ENCODE measurements at regions not wholly inside any gene's neighbourhood (a gene's known extent, or its start where the extent isn't known, plus 50 kb on each side); places are given as distances from the start of the nearest gene placed in this dataset.
A peak's percentile ranks its signal among the peaks of the same experiment; 100 is the strongest.
"Not testable (repeated sequence)": the region's sequence is repeated elsewhere in the genome, so short reads cannot be mapped to it uniquely, and the experiment has no call there.

DNA sequence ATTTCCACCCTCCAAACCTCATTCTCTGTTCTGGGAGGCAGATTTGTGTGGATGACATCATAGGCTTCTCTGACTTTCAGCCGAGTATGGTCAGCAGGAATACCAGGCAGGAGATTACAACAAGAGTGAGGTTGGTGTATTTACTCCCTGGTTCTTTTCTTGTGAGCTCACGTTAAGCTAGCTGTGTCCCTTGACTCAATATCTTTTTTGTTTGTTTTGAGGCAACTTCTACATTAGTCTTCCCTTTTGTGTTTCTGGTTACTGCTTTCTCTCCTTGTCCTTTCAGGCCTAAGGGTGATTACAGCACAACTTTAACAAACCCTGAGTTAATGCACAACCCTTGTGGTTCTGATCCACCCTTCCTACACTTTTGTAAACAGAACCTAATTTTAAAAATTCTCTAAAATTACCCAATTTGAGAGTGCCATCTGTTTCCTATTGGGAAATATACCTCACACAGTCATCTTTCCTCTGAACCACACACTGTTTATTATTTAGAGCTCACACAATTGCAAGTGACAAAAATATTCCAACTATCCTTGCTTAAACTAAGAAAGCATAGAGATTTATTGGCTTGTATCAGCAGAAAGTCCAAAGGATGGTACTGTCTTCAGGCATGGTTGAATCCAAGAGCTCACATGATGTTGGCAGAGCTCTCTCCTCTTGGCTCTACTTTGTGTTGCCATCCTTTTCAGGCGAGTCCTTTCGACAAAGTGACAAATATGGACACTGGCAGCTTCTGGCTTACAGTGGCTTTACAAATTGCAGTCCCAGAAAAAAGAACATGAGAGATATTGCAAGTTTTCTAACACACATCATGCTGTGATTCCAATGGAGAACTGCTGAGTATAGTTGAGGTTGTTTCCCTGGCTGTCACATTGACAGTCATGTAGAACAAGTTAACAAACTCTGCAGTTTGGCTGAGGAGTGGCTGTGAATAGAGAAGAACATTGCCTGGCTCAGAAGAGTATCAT lies 150.5 kb upstream of the DDIT4L start:
- peak; percentile 22 for DNase-seq

DNA sequence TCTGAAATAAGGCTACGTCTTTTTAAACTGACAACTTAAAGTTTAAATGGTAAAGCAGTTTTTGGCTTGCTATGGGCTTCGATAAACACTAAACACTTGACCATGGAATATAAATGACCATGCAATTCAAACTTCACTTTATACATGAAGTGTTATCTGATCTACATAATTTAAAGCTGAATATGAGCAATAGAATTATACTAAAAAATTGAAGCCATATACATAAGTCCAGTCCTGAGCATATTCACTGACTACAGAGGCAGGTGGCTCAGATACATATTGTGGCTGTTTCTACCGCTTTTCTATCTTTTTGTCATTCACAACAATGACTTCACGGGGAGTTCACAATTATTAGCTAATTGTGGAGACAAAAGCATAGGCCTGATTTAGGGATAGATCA lies 149.6 kb upstream of the DDIT4L start:
- DNase-seq, result no peak

DNA sequence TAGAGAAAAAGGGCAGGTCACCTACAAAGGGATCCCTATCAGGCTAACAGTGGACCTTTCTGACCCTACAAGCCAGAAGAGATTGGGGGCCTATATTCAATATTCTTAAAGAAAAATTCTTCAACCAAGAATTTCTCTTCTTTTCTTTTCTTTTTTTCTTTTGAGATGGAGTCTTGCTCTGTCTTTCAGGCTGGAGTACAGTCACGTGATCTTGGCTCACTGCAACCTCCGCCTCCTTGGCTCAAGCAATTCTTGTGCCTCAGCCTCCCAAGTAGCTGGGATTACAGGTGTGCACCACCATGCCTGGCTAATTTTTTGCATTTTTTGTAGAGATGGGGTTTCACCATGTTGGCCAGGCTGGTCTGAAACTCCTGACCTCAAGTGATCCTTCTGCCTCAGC lies 143.2 kb upstream of the DDIT4L start:
- not testable (repeated sequence) for DNase-seq

DNA sequence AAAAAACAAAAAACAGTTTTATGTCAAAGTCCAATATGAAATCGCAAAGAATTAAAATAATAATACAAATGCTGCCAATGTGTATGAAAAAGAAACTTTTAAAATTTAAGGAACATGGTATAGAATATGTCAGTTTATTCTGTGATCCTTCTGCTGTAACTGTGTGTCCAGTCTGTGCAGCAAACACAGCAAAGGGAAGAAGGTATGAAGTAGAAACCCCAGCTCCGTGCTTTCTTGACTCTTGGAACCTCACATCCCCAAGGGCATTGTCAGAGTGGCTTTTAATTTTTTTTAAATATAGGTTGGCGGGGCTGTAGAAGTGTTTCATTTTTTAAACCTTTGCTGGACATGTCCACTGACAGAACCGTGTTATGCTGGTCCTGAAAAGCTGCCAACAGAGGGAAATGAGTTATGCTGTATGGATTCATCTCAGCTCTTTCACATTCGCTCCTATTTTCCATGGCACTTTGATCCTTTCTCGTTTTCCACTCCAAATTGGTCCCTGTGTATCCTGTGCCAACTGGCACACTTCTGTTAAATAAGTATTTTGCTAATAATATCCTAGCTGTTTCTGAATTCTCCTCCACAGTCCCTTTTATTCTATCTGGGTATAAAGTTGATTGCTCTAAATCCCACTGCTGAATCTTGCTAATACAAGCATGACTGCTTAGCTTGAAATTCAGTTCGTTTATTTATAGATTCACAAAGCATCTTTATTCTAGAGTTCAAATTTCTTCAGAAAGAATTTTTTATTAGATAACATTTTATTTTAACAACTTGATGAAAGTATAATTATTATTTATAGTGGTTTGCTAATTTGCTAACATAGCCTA lies 127.0 kb upstream of the DDIT4L start:
- DNase-seq, result no peak

DNA sequence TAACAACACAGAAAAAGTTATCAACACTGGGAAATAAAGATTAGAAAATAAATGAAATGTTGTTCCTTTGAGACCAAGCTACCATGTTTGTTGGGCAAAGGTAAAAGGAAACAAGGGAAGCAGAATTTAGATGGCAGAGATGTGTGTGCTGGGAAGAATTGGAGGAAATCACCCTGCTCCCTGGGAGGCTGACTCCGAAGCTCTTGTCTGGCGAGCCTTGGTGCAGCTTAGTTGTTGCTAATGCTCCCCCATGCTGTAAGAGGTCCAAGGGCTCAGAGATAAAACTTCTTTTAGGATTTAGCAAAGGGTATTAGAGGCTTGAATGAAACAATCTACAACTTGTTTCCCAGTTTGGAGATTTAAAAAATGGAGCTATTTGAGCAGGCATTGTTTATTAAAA lies 123.8 kb upstream of the DDIT4L start:
- DNase-seq, result no peak

DNA sequence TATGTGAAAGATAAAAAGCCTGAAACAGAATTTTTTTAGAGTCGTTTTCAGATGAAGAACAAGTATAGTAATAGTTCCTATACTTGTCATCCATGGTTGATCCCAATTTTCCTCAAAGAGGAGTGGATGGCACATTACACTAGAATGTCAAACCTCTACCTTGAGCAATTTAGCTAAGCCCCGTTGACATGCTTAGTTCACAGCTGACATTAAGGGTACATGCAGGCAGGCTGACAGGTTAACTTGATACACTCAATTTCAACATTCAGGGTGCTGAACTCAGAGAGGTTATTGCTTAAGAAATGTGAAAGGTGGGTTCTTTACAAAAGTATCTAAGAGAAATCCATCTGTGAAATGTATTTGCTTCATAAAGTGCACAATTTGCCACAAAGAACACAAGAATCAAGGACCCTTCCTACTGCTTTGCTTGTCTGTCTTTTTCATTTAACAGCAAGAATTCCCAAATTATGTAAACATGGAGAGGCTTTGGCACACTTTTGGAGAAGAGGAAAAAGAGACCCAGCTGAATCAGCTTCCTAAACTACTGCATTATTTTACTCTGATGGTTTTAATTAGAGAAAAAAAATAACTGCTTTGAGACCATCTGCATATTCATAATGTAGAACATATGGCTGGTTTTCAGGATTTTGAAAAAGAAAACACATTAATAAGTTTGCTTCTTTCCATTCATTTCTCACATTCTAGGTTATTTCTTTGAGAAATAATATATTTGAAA lies 122.5 kb upstream of the DDIT4L start:
- DNase-seq, result peak; percentile 50

DNA sequence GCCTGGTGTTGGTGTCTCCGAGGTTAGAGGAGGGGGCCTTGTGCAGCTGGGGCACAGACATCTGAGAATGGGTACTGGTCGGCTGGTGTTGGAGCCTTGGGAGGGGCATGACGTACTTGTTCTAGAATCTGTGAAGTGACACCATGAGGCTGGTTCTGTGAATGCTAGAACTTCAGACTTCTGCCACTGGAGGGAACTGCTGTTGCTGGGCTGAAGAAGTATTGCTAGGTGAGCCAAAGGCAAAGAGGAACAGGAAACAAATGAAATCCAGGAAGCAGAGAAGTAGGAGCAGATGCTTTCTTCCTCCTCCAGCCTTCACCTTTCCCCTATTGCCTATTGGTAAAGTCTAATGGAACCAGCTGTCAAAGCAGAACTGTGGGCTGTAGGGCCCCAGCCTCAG lies 120.9 kb upstream of the DDIT4L start:
- no peak for DNase-seq

DNA sequence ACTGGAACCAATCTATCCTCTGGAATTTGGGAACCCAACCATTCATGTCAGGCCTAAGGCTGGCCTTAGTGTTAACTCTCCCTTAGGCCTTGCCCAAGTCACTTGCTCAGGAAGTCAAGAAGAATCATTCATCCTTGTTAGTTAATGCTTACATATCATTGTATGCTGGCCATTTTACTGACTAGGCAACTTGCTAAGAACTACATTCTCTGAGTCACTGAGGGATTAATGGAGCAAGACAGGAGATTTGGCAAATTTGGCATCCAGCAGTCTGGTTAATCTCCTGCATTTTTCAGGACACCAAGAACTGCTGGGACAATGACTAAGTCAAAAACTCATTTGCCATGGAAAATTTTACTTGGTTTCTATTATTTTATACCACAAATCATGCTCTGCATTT lies 115.8 kb upstream of the DDIT4L start:
- peak; percentile 67 for DNase-seq

DNA sequence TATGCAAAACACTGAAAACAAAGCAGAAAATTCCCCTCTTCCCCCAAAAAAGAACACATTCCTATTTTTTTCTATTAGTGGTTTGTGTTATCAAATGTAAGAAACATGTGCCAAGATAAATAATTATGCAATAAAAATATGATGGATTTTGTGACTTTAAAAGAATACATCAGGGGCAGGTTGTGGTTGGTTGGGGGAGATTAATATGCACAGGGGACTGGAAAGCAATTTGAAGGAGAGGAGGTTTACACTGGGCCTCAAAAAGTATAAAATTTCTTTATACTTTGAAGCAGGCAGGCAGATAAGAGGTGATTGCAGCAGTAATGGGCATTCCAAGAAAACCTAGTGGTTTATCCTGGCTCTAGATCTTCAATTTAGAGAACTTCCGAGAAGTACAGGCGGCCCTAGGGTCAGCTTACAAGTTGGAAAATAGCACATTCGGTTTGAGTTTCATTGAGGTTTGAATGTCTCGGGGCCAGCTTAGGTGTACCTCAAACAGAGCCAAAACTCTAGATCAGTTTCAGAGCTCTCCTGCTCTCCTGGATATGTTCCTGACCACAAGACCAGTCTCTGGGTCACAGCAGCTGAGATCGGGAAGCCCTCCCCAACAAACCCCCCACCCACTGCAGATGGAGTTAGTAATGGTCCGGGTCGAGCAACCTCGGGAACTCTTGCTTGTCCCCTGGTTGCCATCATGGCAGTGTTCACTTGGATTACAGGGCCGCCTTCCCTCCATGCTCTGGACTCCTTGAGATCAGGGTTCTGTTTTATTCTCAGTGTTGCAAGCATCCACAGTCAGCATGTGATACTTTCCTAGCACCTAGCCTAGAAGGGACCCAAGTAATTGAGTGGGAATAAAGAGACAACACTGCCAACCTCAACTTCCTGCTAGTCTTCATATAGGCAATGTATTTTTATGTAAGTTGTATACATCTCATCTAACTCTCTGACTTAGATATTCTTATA lies 112.1 kb upstream of the DDIT4L start:
- no peak for DNase-seq

DNA sequence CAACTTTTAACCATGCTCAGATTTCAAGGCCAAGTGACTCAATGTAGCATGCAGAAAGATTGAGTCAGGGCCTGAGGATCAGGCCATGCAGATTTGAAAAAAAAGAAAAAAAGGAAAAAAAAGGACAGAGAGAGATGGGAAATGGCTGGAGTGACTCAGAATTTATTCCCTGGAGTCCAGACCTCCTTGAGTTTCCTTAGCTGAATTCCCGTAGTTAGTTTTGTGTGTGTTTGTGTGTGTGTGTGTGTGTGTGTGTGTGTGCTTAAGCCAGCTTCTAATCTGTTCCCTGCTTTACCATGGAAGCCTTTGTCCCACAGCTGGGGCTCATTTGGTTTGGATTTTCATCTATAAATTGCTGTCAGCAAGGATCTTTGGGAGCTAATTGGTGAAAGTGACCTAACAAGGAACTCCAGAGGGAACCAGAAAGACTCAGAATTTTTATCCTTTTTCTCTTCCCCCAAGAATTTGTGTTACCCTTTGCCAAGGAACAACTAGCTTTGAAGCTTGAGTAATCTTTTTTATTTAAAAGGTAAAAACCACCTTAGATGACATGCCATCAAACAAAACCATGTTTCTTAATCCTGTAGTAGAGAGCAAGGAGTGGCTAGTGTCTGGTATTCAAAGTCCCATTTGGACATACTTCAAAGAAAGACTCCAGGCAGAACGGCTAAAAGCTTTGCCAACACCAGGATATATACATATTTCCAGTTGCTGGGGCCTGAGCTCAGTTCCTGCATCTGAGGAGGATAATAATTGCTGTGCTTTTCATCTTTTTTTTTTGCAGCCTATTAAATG lies 109.0 kb upstream of the DDIT4L start:
- peak; percentile 99 for DNase-seq

DNA sequence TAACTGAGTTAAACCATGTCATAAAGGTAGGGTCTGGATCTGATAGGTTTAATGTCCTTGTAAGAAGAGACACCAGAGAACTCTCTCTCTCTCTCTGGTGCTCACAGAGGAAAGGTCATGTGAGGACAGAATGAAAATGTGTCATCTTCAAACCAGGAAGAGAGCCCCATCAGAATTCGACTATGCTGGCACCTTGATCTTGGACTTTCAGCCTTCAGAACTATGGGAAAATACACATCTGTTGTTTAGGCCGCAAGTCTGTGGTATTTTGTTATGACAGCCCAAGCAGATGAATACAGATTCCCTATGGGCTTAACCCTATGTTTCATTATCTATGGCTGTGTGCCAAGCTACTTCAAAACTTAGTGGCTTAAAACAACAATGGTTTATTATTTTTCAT lies 105.5 kb upstream of the DDIT4L start:
- DNase-seq, result peak; percentile 50

DNA sequence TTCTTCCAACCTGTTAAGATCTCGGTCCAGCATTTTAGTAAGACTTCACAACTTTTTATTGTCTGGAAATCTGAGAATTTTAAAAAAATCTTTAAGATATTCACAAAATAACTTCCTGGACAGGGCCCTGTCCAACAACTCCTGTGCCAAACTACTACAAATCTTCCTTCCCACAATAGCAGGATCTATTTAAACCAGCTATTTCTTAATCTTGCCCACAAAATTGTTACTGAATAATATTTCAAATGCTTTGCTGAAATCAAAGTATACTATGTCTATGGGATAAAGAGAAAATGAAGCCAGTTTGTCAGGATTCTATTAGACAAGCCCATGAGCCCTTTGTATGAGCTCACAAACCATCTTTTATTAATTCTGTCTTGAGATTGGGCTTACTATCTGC lies 104.1 kb upstream of the DDIT4L start:
- DNase-seq, result peak; percentile 50

DNA sequence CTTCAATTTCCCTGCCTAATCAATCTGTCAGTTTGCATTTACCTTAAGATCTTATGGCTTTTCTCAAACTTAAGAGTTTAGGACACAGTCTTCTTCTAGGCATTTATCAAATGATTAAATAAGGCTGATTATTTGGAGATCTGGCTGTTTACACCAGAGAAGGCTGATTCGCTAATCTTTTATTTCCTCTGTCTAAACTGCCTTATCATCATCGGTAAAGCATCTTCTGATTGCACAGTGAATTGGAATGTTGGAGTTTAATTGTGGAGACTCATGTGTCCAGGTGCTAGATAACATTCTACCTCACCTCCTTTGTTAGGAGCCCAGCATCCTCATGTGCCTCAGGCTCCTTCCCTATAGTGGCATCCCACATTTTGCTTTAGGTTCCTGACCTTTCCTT lies 100.3 kb upstream of the DDIT4L start:
- peak; percentile 67 for DNase-seq

DNA sequence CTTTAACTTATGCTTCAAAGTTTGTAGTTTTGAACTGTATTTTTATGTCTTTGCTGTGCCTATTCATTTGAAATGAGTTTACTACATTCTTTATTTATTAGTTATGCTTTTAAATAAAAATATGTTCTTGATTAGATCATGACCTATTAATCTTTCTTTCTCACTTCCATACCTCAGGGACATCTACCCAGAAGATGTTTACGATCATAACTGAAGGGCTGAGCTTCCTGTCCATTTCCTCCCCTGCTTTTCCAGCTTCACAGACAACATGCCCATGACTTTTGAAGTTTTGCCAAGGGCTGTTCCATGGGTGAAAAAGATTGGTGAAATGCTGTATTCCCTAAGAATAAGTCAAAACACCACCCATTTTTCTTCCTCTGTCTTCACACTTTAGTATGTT lies 99.7 kb upstream of the DDIT4L start:
- DNase-seq, result peak; percentile 48

DNA sequence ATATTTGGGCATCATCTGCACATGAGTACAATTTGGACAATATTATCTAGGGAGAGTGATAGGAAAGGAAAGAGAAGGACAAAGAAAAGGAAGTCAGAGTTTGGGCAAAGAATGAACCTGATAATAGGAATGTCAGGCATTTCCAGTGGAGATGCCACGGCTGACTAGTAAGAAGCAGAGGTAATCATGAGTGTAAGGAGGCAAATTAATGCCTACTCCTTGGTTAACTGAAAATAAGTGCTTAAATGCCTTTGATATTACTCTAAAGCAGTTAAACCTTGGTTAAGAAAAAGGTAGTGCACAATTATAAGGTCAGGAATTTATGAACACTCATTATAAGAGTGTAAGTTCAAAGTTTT lies 99.2 kb upstream of the DDIT4L start:
- peak; percentile 42 for DNase-seq

DNA sequence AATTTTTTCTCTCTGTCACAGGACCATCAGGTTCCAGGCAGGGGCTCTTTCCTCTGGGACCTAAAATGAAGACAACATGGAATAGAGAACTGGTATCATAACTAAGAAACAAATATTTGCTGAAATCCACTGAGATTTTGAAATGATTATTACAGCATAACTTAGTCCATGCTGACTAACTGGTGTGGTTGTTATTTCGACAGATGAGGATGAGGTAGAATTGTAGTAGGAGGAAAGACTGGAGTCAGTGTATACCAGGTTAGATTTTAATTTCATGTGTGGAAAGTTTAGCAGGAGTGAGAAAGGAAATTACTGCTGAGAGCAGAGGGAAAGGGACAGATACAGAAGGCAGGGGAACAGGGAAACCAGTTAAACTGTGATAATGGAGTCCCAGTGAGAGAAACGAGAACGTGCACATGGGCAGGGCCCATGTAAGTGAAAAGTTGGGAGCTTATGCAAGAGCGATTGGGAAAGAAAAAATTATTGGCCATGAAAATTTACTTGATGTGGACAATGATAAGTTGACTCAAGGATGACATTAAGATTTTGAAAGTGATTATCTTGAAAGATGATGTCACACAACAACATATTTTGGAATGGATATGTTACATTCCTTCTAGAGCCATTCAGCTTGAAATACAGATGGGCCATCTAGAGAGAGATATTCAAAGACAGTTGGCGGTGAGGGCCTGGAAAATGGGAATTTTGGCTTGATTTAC lies 98.7 kb upstream of the DDIT4L start:
- DNase-seq, result no peak

DNA sequence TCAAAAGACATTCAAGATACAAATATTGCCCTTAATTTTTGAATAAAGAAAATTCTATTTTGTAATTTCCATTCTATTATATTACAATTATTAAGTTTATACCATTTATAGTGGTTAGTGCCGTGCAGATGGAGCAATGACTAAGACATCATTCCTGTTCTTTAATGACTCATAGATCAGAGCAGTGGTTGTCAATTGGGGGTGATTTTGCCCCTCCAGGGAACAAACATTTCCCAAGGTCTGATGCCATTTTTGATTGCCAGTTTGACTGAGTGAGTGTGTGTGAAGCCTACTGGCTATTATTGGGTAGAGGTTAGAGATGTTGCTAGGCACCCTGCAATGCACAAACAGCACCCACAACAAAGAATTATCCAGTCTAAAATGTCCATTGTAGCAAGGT lies 97.9 kb upstream of the DDIT4L start:
- DNase-seq, result peak; percentile 70

DNA sequence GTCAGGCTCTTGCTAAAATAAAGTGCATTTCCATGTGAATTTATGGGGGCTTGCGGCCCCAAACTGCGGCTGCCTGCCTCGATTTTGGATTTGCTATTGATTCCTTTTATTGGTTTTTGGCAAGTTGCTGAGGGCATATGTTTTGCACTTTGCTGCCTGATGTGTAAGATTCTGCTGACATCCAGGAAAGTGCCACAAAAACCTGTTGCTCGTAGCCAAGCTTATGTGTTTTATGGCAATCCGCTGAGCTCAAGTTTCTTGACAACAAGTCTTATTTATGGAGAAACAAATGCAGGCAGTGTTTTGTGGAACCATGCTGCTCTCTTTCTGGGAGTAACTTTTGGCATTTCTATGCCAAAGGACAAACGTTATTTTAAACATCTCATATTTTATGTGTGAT lies 97.3 kb upstream of the DDIT4L start:
- DNase-seq, result no peak

DNA sequence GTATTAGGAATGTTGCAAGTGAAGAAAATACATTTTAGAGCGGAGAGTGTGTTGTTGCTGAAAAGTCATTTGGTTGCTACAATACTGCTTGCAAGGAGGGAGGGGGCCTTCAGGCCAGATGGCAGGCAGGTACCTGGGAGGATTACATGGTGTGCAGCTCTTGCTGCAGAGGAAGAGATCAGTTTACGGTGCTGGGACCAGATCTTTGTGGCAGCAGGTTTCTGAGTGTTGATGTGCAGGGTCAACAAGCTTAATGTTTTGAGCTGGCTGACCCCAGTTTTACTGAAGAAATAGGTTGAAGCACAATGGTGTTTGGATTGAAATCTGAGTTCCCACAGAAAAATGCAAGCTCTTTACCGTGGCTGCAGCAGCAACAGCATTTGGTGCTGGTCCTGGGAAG lies 96.4 kb upstream of the DDIT4L start:
- DNase-seq, result no peak

DNA sequence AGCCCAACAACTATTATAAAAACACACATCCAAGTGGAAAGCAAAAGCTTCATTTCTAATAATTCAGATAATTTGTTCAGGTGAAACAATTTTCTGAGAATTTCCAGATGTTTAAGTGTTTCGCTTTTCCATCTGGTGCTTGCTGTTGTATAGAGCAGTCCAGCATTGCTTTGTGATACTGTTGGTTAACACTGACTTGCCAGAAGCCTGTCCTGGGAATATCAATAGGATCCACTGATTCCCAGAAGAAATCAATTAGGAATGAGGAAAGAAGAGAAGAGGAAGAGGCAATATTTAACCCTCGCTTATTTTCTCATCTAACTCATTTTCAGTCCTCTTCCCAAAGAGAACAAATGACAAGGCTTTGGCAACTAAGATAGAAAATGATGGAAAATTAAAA lies 94.9 kb upstream of the DDIT4L start:
- no peak for DNase-seq

Data from fibroblast of skin of right quadriceps (primary cell).